ENCODE measurements at regions not wholly inside any gene's neighbourhood (a gene's known extent, or its start where the extent isn't known, plus 50 kb on each side); places are given as distances from the start of the nearest gene placed in this dataset.

GRCh38 chr21:14711287-14711686 is 165.2 kb upstream of the SAMSN1 start:
- DNase-seq = no peak

DNA sequence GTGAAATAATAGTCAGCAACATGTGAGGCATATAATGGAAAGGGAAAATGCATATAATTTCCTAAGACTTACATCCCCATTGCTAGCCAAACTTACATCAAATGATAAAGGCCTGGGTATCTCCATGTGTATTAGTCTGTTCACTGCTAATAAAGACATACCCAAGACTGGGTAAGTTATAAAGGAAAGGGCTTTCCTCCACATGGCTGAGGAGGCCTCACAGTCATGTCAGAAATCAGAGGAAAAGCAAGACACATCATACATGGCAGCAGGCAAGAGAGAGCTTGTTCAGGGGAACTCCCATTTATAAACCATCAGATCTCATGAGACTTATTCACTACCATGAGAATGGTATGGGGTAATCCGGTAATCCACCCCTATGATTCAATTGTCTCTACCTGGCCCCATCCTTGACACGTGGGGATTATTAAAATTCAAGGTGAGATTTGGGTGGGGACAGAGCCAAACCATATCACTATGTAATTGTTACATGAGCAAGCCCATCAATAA is 161.5 kb upstream of the SAMSN1 start:
- H3K4me1 Mint-ChIP-seq (ENCODE audit: low read depth) = no peaks in the 10 kb centered on the region
- TF ChIP-seq CTCF (IDR thresholded peaks at IDR 0.05) = no peak
- Histone ChIP-seq H3K4me3 (ENCODE audit: low read length) (no peak overlapping the region), H3K36me3 (ENCODE audit: insufficient read depth, low read length) (no peaks in the 10 kb centered on the region), H3K27me3 (ENCODE audit: control insufficient read depth in 1 of 2, insufficient read depth in 2 of 2, low read length in 2 of 2) (no peaks in the 10 kb centered on the region), H3K9me3 (ENCODE audit: control insufficient read depth in 1 of 2, insufficient read depth in 1 of 2, low read length in 2 of 2) (peaks cover 0 to 4% of the 10 kb centered on the region in 2 experiments), H3K4me1 (ENCODE audit: insufficient read depth, low read length) (no peaks in the 10 kb centered on the region), H3K27ac (ENCODE audit: low read depth in 1 of 2, low read length in 2 of 2) (no peak overlapping the region)
- no peak overlapping the region for H3K27ac Mint-ChIP-seq
- H3K9me3 Mint-ChIP-seq = peaks cover 7% of the 10 kb centered on the region
- H3K27me3 Mint-ChIP-seq = no peaks in the 10 kb centered on the region
- H3K36me3 Mint-ChIP-seq (ENCODE audit: low read depth) = no peaks in the 10 kb centered on the region
- POLR2A ChIA-PET = no interaction called here
- DNase-seq = no peak
- intact Hi-C loops (cut with DNase I, micrococcal nuclease) = no loop called here
- CTCF ChIA-PET = no interaction called here
- H3K4me3 Mint-ChIP-seq = no peak overlapping the region
- ATAC-seq (ENCODE audit: poor library complexity) = no peak

More at GRCh38 chr21:14711287-14711686, 165.2 kb upstream of the SAMSN1 start:
- no peaks in the 10 kb centered on the region for H3K27me3 ChIP-seq (ENCODE audit: control insufficient read depth in 1 of 2, insufficient read depth in 2 of 2, low read length in 2 of 2)
- H3K9me3 ChIP-seq (ENCODE audit: control insufficient read depth in 1 of 2, insufficient read depth in 1 of 2, low read length in 2 of 2) = peaks cover 0 to 6% of the 10 kb centered on the region in 2 experiments
- Mint-ChIP-seq H3K27ac (no peak overlapping the region), H3K9me3 (peaks cover 7% of the 10 kb centered on the region), H3K36me3 (ENCODE audit: low read depth) (no peaks in the 10 kb centered on the region), H3K27me3 (no peaks in the 10 kb centered on the region), H3K4me1 (ENCODE audit: low read depth) (no peaks in the 10 kb centered on the region), H3K4me3 (no peak overlapping the region)
- CTCF ChIA-PET = no interaction called here
- no peak for ATAC-seq (ENCODE audit: poor library complexity)
- no peak overlapping the region for H3K27ac ChIP-seq (ENCODE audit: low read depth in 1 of 2, low read length in 2 of 2)
- POLR2A ChIA-PET = no interaction called here
- H3K4me1 ChIP-seq (ENCODE audit: insufficient read depth, low read length) = no peaks in the 10 kb centered on the region
- intact Hi-C loops (cut with DNase I, micrococcal nuclease) = no loop called here
- H3K36me3 ChIP-seq (ENCODE audit: insufficient read depth, low read length) = no peaks in the 10 kb centered on the region
- TF ChIP-seq CTCF (IDR thresholded peaks at IDR 0.05) = no peak
- no peak overlapping the region for H3K4me3 ChIP-seq (ENCODE audit: low read length)

DNA sequence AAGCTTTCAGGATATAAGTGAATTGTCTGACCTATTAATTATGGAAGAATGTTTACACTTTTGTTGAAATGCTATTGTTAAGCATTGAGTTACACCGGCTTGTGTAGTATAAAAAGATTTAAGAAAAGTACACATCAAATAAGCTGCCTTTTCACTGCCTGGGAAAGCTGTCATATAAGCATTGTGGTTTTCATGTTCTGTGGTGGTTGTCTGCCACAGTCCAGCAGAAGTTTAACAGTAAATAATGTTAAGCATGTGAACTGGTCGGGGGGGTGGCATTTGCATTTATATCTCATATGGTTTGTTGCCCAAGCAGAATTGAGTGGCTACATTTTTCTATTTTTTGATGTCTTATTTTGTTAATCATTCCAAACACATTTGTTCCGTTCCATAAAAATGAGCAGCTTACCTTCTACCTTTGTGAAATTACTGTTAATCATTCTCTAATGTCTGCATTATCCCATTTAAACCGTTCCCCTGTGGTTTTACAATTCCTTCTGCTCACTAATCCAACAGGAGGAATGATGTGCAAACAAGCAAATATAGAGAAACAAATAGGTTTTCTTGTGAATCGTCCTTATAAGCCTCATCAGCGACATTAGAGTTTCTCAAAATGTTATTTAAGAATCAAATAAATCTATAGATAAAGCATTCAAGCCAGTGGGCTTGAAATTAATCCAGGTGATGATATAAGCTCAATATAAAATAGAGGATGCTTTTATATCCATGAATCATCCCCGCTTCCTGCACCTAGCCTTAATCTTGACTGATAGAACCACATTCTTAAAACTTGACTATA is 160.8 kb upstream of the SAMSN1 start:
- Mint-ChIP-seq H3K4me3 (no peak overlapping the region), H3K4me1 (ENCODE audit: low read depth) (no peaks in the 10 kb centered on the region), H3K27me3 (no peaks in the 10 kb centered on the region), H3K36me3 (ENCODE audit: low read depth) (no peaks in the 10 kb centered on the region), H3K27ac (no peak overlapping the region), H3K9me3 (peaks cover 6% of the 10 kb centered on the region)
- ATAC-seq (ENCODE audit: poor library complexity) = no peak
- intact Hi-C loops (cut with DNase I, micrococcal nuclease) = no loop called here
- POLR2A ChIA-PET = no interaction called here
- H3K36me3 ChIP-seq (ENCODE audit: insufficient read depth, low read length) = no peaks in the 10 kb centered on the region
- no peak for TF ChIP-seq CTCF (IDR thresholded peaks at IDR 0.05)
- no peak for DNase-seq
- H3K4me3 ChIP-seq (ENCODE audit: low read length) = no peak overlapping the region
- no peaks in the 10 kb centered on the region for H3K9me3 ChIP-seq (ENCODE audit: control insufficient read depth in 1 of 2, insufficient read depth in 1 of 2, low read length in 2 of 2)
- CTCF ChIA-PET = no interaction called here
- H3K4me1 ChIP-seq (ENCODE audit: insufficient read depth, low read length) = no peaks in the 10 kb centered on the region
- no peak overlapping the region for H3K27ac ChIP-seq (ENCODE audit: low read depth in 1 of 2, low read length in 2 of 2)
- H3K27me3 ChIP-seq (ENCODE audit: control insufficient read depth in 1 of 2, insufficient read depth in 2 of 2, low read length in 2 of 2) = no peaks in the 10 kb centered on the region
